Esophagus muscularis mucosa (tissue), 4 donors: ENCODE measurements at regions not wholly inside any gene's neighbourhood (a gene's known extent, or its start where the extent isn't known, plus 50 kb on each side); places are given as distances from the start of the nearest gene placed in this dataset.

Source experiments
- CTCF ChIP-seq, 3 experiments: fragments of 200-600 bp in 2 of 3; fragments of 450-650 bp in 1 of 3; sonication (generic) in 2 of 3; IDR thresholded peaks; one replicate each; pipeline ENCODE4 v1.5.1; 2017 to 2019; ENCODE audit warnings: antibody characterized with exemption in 3 of 3, mild to moderate bottlenecking in 2 of 3, moderate library complexity in 1 of 3
- EP300 ChIP-seq: sonication (generic); formaldehyde crosslinking; IDR thresholded peaks from one replicate; pipeline ENCODE4 v1.6.1; 2017; ENCODE audit warnings: antibody characterized with exemption
- POLR2A ChIP-seq: fragments of 450-650 bp; IDR thresholded peaks from one replicate; pipeline ENCODE4 v1.6.1; 2017; ENCODE audit warnings: antibody characterized with exemption, moderate library complexity, mild to moderate bottlenecking, low read depth

GRCh38 chrX:124502166-124502565 lies 155.8 kb downstream of the SH2D1A start:
- no peak for TF ChIP-seq CTCF (IDR thresholded peaks at IDR 0.05)
- TF ChIP-seq EP300: no peak
- TF ChIP-seq POLR2A: no peak
